GM21526 (cell line): ENCODE measurements at regions not wholly inside any gene's neighbourhood (a gene's known extent, or its start where the extent isn't known, plus 50 kb on each side); places are given as distances from the start of the nearest gene placed in this dataset.

Source experiments
- ATAC-seq: cut with Tn5 transposase; IDR thresholded peaks from one replicate; pipeline ENCODE4 v1.9.1; 2021; ENCODE audit warnings: moderate library complexity; ENCODE audit not compliant: unreplicated experiment, low FRiP score

DNA sequence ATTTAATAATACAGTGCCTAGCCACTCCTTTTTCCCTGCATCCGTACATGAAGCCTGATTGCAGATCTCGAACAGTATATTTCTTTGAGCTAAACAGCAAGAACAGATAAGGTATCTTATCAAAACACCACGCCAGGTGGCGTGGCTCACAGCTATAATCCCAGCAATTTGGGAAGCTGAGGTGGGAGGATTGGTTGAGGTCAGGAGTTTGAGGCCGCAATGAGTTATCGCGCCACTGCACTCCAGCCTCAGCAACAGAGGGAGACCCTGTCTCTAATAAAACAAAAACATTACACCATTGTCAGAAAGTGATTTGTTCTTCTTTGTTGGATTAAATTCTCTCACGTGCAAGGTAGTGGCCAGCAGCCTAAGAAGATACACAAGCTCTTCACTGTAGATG, 291.2 kb upstream of the DMRT1 start:
- ATAC-seq: no peak

DNA sequence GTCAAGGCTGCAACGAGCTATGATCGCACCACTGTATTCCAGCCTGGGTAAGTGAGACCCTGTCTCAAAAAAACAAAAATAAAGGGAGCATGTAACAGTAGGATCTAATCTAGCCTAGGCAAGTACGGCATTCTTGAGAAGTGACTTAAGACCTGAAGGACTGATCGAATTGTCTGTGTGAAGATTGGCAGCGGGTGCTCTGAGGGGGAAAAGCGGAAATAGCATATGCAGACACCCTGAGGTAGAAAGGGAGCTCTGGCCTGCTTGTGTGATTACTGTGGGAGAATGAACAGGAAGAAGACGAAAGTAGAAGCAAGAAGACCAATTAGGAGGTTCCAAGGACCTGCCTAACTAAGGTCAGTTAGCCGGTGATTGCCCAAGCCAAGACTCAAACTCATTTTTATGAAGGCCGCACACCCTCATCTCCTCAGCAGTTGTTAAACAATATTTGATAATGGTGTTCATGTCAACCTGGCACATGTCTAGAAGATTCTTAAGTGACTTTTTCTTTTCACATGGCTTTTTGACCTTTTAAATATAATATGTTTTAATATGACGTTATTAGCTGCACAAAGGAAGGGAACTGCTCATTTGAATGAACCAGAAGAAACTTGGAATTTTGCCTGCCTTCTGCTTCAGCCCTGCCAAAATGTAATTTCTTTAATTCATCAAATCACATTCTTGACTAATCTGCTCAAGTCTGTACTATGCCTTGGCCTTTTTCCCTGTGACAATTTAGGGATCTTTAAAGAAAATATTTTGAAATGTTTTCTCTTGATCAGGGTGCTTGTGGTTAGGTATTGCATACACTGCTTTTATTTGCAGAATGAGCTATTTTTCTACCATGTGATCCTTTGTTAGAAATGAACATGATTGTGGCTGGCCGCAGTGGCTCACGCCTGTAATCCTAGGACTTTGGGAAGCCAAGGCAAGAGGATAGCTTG, 289.2 kb upstream of the DMRT1 start:
- no peak for ATAC-seq

DNA sequence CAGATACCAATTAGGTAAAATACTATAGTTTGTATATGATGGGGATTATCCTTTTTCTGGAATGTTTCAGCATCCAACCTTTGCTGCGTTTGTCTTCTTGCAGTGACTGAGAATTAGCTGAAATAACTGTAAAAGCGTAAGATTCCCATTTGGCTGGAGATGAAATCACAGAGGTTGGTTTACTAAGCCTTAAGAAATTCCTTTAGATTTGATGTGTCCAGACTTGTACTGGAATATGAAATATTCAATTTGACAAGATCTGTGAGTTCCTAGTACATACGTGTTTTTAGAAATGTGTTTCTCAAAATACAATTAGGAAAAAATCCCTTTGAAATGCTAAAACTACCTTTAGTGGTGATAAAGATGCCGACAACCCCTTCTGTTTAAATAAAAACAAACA, 286.0 kb upstream of the DMRT1 start:
- ATAC-seq: no peak

DNA sequence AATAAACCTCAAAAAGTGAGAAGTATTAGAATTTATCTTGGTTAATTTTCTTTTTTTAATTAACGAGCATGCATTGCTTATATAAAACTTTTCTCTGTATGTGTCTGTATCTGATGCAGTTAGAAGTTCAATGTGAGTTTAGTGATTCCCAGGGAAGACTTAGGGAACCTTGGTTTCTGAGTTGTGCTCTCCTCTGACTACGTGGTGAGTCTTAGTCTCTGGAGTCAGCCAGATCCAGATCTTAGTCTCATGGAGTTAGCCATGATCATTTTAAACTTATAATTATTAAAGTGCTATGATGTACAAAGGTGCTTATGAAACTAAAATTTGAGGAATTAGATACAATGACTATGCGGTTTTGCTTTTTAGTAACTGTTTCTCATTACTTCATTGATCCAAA, 285.3 kb upstream of the DMRT1 start:
- no peak for ATAC-seq

DNA sequence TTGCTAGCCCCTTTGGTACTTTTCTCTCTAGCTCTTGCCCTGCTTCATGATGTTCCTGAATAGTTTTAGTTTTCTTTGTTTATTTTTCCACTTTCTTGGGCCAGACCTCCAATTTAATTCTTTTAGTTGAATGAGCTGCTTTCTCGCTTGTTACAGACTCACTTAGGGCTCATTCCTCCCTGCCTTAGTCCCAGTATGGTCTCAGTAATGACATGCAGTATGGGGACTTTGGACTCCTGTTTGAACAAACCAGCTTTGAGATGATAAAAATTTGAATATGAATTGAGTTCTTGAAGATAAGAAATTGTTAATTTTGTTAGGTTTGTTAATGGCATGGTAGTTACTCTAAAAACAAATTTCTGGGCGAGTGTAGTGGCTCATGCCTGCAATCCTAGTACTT, 284.8 kb upstream of the DMRT1 start:
- ATAC-seq: no peak

DNA sequence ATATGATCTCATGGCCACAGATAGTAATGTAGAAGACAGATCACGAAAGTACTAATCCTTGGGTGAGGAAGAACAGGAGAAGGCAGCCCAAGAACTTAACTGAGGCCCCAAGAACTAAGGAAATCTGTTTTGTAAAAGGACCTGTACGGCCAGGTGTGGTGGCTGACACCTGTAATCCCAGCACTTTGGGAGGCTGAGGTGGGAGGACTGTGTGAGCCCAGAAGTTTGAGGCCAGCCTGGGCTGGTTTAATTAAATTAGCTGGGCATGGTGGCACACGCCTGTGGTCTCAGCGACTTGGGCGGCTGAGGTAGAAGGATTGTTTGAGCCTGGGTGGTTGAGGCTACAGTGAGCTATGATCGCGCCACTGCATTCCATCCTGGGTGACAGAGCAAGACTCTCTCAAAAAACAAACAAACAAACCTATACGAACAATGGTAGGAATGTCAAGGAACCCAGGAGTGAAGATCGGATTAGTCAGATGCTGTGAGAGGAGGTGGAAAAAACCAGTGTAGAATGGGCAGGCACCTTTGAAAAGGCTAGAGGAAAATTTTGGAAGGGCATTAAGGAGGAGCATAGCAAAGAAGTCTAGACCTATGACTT, 283.8 kb upstream of the DMRT1 start:
- no peak for ATAC-seq

DNA sequence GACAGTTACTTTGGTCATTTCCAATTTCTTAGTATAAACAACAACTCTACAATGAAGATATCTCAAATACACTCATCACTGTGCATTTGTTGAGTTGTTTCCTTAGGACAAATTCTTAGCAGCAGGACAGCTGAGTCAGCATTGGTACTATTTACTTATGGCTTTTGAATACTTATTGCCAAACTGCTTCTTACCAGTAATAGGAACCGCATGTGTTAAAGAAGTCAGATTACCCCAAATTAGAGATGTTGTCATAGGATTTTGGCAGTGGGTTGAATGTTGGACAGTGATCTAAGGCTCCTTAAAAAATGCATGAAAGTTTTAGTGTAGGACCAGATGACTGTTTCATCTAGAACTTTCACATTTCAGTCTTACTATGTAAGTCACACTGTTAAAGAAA, 280.1 kb upstream of the DMRT1 start:
- ATAC-seq: no peak

DNA sequence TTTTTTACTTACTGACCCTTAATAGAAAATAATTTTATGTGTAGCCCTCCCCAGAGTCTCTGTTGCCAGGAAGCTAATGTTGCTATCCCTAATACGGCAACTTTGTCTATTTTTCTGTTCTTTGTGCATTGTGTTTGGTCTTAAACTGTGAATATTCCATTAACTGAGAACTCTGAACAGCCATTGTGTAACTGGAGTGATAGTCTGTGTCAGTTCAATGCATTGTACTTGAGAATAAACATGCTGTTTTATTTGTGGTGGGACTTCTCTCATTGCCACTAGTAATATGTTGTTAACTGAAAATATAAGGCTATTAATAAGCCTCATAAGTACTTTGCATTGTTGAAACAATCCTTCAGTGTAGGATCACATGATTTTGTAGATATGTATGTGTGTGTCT, 278.3 kb upstream of the DMRT1 start:
- ATAC-seq: no peak

DNA sequence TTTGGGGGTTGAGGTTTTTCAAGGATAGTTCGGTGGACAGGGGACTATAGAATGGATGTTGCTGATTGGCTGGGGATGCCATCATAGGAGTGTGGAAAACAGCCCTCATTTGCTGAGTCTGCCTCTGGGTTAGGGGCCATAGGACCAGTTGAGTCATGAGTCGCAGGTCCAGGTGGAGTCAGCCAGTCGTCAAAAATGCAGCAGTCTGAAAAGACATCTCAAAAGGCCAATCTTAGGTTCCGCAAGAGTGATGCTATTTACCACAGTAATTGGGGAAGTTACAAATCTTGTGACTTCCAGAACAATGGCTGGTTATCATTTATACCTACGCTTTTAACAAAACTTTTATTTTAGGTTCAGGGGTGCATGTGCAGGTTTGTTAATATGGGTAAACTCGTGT, 276.0 kb upstream of the DMRT1 start:
- ATAC-seq: no peak

DNA sequence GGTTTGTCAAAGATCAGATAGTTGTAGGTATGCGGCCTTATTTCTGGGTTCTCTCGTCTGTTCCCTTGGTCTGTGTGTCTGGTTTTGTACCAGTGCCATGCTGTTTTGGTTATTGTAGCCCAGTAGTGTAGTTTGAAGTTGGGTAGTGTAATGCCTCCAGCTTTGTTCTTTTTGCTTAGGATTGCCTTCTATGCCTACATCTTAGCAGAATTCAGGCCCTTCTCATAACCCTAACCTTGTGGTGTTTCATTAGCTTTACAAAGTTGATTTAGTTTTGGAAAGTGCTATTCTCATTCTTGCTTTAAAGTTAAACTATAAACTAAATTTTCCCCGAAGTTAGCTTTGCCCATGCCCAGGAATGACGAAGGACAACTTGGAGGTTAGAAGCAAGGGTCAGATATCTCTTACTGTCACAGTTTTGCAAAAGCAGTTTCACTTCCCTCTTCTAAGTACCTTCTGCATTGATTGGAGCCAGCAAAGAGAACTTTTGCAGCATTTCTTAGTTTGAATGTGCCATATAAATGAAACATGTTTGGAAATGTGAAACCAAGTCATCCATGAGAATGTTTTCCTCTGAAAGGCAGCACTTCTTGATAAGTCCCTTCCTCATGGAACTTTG, 274.3 kb upstream of the DMRT1 start:
- ATAC-seq: no peak

DNA sequence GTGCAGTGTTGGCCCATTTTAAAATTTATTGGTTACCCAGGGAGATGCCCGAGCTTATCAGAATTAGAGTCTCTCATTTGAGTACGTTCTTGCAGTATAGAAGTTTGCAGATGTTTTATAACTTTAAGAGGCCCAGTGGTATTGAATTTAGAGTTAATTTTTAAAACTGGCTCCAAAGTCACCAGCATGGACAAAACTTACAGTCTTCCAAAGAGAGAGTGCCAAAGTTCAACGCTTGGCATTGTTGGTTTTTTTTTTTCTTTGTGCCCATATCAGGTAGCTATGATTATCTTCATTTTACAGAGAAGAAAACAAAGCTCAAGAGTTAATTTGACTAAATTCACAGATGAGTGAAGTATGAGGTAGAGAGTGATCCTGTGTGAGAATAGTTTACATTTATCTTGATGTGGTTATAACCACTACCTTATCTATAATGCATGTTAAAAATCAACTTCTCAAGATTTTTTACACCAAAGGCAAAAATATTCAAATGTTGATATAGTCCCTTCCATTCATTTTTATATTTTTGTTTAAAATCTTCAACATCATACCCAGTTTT, 273.7 kb upstream of the DMRT1 start:
- no peak for ATAC-seq

DNA sequence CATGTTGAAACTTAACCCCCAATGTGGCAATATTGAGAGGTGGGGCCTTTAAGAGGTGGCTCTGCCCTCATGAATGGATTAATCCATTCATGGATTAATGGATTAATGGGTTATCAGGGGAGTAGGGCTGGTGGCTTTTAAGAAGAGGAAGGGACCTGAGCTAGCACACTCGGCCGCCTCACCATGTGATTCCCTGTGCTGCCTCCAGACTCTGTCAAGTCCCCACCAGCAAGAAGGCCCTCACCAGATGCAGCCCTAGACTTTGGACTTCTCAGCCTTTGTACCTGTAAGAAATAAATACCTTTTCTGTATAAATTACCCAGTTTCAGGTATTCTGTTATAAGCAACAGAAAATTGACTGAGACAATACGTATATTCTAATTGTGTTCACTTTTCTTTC, 272.2 kb upstream of the DMRT1 start:
- ATAC-seq: no peak

DNA sequence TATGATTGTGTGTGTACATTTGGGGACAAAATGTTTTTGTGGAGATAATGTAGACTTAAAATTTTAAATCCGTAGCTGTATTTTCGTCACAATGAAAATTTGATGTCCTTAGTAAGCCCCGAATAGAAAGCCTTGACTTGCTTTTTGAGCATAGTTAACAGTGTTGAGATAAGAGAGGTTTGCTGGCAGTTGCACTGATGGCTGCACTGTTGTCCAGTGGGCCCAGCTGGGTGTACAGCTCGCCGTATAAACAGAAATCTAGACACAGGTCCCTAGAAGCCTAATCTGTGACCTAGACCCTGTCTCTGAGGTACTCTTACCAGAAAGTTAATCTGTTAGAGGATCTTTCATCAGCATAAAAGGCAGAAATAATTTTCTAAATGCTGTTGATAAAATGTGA, 271.3 kb upstream of the DMRT1 start:
- ATAC-seq: no peak

DNA sequence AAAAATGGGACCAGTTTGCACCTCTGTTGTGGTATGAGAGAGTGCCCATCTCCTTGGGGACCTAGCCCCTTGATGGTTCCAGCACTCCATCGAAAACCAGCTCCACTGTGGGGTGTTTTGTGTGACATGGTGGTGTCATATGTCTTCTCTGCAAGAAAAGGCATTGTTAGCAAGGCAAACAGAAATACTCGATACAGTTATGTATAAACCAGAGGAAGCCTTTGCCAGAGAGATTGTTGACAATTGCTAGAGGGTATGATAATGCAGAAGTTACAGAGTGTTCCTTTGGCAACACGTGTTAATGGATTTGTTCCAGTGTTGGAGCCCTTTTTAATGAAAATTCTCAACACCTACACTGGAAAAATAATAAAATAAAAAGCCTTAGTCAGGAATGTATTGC, 270.4 kb upstream of the DMRT1 start:
- ATAC-seq: no peak

DNA sequence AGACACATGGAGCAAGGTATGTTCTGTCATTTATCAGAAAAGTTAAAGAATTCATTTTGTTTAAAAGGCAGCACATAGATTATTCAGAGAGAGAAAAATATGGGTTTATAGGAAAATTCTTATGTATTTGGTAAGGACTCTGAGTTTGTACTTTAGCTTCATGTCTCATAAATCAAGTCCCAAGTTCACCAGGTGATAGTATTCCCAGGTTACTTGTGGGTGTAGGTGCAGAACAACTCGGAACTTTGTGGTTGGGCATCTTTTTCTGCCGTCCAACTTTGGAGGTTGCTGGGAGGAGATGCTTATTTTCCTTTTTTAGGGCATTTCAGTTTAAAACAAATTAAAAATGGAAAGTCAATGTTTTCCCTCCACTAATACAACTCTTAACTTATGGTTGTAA, 269.8 kb upstream of the DMRT1 start:
- no peak for ATAC-seq

DNA sequence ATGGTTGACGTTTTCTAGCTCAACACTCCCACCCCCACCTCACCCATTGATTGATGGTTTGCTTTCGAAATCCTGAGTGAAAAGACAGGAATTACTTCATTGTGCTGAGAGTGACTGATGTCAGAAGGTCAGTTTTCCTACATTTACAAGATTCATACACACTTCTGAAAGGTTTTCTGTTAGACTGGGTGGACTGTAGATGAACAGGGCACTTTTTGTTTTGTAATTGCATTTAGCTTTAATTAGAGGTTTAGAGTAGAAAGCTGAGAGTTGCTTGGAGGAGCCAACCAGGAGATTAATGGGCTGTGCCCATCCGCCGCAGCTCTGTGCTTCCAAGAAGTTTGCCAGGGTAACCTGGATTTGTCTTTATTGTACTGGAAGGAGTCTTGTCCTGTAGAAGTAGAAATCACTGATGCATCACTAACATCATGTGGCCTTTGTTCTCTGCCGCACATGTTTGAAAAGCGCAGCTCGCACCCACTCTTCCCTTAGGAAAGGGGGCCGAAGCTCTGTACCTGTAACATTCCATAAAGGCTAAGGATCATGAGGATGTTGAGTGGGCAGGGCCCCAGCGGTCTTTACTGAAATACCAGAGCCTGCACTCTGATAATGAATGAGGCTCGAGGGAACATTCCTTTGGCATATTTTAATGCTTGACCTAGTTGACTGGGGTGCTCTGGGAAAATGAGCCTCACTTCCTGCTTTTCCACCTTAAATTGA, 267.6 kb upstream of the DMRT1 start:
- ATAC-seq: no peak

DNA sequence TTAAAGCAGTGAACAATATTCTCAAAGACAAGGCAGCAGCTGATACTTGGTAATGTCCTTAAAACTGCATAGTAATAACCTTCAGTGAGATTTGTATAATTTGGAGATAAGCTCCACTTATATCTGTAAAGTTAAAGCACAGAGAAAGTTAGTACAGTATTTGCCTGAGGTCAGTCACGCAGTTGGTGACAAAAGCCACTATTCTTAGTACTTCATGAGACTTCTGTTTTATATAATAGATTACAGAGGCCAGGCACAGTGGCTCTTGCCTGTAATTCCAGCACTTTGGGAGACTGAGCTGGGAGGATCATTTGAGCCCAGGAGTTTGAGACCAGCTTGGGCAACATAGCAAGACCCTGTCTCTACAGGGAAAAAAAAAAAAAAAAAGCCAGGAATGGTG, 266.4 kb upstream of the DMRT1 start:
- no peak for ATAC-seq

DNA sequence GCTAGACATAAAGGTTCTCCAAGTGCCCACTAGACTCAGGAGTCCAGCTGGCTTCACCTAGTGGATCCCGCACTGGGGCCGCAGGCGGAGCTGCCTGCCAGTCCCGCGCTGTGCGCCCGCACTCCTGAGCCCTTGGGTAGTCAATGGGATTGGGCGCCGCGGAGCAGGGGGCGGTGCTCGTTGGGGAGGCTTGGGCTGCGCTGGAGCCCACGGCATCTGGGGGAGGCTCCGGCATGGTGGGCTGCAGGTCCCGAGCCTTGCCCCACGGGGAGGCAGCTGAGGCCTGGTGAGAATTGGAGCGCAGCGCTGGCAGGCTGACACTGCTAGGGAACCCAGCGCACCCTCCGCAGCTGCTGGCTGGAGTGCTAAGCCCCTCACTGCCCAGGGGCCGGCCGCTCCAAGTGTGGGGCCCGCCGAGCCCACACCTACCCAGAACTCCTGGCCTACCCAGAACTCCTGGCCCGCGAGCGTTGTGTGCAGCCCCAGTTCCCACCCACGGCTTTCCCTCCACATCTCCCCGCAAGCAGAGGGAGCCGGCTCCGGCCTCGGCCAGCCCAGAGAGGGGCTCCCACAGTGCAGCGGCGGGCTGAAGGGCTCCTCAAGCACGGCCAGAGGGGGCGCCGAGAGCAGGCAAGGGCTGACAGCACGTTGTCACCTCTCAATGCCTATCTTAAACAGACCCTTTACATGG, 260.7 kb upstream of the DMRT1 start:
- no peak for ATAC-seq

DNA sequence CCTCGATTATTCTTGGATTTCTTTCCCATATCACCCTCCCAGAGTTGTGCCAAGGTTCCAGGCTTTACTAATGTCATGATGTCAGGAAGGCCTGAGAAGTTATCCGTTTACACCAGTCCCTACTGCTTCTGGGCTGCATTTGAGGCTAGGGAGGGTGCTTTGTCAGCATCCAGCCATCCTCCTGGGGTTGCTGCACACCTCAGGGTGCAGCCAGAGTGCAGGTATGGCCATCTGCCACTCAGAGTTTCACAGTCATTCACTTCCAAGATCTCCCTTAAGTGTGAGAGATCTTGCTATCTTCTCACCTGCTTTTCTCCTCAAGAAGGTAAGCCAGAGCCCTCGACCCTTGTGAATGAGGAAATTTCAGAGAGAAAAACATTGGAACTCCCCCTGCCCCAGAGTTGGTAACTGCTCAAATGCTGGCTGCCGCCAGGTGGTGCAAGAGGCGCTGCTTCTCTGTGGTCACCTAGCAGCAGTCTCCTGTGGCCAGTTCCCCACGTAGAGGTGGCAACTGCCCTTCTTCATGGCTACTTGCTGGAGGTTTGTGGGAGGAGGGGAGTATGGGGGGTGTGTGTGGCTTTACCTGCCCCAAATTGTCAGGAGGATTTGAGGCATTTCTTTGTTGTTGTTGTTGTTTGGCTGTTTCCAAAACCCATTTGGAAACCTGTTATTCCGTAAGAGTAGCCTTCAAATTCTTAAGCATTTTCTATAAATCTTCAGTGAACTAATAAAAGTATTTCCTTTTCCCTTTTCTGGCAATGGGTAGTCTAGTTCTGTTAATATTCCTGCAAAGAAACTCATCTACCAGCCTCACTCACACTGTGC, 259.6 kb upstream of the DMRT1 start:
- no peak for ATAC-seq
